ENCODE measurements at regions not wholly inside any gene's neighbourhood (a gene's known extent, or its start where the extent isn't known, plus 50 kb on each side); places are given as distances from the start of the nearest gene placed in this dataset.
A peak's percentile ranks its signal among the peaks of the same experiment; 100 is the strongest.

DNA sequence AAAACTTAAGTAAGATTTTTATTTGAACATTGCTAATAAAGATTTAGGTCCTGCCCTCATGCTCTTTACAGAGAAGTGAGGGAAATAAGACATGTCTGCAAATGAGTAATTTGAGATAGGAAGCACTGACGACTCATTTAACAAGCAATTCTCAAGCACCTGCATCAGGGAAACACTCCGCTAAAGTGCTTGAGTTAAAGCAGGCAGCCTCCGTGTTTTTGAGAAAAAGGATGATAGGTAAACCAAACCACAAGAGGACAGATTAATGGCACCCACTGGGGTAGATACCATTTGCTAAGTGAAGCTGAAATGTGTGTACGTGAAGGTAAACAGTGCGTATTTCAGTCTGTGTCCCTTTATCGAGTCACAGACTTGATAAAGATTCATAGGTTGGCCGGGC lies 184.6 kb upstream of the CARD18 start:
- no peak for DNase-seq

DNA sequence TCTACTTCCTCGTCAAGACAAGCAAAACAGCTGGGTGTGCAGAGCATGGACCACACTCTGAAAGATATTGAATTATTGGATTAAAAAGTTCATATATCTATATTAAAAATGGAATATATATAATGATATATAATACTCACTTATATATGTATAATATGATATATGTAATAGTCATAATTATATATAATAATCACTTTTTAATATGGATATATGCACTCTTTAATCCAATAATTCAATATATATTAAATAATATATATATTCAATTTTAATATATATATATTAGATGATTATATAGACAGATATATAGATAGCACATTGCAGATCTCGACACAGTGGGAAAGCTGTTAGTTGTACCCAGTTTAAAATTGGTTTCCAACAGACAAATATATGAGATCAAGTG lies 182.1 kb upstream of the CARD18 start:
- no peak for DNase-seq

DNA sequence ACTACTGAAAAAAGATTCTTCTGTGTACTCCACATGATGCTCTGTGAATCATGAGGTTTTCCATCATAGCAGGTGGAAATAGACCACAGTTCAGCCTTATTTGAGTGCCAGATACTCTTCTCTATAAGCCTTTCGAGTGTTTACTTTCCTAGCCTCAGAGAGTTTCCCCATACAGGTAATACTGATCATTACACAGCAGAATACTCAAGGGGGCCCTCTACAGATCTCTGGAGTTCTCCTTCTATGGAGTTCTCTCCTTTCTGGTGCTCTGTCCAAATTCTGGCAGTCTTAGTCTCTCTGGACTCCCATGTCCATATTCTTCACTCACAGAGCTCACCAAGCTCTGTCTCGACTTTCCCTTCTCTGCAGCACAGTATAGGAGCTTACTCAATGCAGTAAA lies 175.7 kb upstream of the CARD18 start:
- no peak for DNase-seq

DNA sequence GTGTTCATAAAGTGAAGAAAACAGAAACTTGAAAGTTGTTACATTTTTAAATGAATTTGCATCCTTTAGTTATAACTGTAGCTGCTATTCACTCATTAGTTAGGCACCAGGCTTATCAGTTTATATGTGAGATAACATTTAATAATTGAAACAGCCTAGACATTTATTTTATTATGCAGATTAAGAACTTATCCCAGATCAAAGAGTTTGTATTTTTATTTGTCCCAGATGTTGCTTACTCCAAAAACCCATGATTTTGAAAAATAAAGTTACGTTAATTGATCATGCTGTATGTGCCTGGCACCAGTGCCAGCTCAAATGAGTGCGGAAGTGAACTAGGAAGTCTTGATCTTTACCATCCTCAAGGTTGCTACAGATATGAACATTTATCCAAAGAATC lies 172.7 kb upstream of the CARD18 start:
- DNase-seq, result no peak

DNA sequence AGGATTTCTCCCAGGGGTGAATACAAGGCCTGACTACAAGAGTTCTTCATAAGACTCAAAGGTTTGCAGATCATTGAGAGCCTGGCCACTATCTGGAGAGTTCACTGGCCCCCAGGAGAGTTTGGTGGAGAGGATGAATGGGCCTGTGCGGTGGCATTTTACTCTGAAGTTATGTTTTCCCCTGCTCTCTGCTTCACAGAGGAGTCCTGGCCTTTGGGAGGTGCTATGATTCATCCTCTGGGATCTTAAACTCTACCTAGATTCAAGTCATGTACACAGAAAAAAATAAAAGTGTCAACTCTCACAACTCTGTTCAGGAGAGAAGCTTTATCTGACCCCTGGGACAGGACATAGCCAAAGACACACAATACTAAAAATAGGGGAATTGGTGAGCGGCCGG lies 159.1 kb upstream of the CARD18 start:
- DNase-seq, result no peak

DNA sequence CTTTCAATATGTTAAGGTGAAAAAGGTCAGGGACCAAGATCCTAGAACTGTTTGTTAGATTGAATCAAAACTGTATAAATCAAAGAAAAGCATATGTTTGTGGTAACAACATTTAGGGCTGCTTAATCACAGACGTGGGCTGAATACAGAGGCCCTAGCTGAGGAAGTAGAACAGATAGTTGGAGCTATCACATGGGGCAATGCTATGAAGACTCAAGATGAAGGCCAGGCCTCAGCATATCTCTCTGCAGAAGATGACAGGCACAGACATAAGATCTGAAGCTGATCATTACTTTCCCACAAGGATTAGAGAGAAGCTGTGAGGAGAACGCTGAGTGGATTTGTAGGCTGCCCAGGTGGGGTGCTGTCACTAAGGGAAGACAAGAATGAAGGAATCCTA lies 158.6 kb upstream of the CARD18 start:
- DNase-seq, result no peak

DNA sequence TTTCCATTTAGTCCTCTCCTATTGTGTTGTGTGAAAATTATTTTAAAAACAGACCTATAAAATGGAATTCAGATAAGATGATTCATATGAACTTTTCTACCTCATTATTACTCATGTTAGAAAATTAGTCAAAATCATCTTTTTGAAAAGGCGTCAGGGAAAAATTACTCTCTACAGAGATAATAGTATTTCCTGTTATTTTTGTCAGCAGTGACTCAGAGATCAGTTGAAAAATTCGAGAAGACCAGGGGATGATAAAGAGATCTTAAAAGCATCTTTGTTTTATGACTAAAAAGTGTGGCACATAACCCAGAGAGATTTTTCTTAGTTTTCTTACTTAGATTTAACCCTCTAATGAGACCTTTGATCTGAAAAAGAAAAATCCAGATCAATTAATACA lies 157.9 kb upstream of the CARD18 start:
- DNase-seq, result no peak

DNA sequence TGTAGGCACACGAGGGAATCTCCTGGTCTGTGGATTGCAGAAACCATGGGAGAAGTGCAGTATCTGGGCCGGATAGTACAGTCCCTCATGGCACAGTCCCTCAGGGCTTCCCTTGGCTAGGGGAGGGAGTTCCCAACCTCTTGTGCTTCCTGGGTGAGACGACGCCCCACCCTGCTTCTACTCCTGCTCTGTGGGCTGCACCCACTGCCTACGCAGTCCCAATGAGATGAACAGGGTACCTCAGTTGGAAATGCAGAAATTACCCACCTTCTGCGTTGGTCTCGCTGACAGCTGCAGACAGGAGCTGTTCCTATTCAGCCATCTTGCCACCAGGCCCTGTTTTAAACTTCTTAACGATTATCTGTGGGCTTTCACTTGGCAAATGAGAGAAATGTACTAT lies 157.2 kb upstream of the CARD18 start:
- no peak for DNase-seq

DNA sequence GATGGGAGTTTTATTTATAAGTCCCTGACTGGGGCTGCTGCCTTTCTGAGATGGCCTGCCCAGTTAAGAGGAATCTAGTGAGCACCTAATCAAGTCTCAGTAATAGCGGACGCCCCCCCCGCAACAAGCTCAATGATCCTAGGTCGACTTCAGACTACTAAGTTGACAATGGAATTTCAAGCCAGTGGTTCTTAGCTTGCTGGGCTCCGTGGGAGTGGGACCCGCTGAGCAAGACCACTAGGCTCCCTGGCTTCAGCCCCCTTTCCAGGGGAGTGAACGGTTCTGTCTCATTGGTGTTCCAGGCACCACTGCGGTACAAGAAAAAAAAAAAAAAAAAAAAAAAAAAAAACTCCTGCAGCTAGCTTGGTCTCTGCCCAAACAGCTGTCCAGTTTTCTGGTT lies 156.8 kb upstream of the CARD18 start:
- no peak for DNase-seq

DNA sequence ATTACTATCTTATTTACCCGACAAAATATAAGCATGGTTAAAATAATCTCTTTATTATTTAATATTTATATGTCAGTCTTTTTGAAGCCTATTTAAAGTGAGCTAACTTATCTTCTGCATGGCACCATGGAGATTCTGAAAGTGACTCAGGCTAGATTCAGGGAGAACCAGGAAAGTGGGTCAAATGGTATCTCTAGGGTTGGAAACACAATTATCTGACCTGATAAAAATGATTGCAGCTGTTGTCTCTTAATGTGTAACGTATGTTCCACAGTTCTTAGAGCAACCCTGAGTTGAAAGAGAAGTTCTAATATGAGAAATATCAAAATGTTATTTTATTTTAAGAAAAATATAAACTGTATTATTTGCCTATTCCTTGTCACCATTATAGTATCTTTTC lies 143.1 kb upstream of the CARD18 start:
- DNase-seq, result no peak

DNA sequence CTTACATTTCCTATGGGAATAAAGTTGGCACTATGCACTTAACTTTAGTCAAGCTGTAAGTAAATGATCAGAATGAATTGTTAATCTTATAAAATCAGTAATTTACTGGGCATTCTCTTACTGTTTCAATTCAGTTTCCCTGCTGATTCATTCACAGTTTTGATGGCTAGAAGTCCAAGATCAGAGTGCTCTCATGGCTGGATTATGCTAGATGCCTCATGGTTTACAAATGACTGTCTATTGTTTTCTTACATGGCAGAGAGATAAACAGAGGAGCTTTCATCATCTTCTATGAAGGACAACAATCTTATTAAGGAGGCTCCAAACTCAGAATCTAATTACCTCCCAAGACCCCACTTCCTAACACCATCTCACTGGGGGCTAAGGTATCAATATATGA lies 135.1 kb upstream of the CARD18 start:
- DNase-seq, result no peak

DNA sequence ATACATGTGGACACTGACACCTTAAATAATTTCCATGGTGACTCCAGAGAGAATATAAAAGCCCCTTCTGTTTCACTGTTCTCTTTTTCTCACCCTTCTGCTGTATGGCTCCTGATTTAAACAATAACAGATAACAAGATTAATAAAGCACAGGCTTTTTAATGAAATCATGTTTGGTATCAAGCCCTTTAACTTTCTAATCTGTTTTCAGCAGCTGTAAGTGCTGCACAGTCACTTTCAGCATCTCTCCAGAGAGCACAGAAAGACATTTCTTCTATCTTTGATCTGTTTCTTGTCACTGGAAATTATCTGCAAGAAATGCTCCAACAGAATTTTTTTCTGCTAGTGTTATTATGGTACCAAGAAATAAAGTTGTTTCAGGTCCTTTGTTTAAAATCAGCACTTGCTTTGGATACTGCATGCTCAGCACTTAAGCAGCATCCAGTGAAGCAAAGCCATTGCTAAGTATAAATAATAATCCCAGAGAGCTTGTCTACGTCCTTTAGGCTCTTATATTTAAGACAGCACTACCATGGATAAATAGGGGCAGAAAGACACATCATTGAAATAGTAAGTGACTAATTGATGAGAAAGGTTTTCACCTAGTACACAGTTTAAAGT lies 134.2 kb upstream of the CARD18 start:
- DNase-seq, result no peak

DNA sequence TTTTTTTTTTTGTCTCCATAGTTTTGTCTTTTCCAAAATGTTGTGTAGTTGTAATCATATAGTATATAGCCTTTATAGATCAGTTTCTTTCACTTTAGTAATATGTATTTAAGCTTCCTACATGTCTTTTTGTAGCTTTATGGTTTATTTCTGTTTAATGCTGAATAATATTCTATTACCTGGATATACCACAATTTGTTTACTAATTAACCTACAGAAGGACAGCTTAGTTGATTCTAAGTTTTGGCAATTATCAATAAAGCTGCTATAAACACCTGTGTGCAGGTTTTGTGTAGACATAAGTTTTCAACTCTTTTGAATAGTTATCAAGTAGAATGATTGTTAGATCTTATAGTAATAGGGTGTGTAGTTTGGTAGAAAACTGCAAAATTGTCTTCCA lies 130.3 kb upstream of the CARD18 start:
- DNase-seq, result no peak

DNA sequence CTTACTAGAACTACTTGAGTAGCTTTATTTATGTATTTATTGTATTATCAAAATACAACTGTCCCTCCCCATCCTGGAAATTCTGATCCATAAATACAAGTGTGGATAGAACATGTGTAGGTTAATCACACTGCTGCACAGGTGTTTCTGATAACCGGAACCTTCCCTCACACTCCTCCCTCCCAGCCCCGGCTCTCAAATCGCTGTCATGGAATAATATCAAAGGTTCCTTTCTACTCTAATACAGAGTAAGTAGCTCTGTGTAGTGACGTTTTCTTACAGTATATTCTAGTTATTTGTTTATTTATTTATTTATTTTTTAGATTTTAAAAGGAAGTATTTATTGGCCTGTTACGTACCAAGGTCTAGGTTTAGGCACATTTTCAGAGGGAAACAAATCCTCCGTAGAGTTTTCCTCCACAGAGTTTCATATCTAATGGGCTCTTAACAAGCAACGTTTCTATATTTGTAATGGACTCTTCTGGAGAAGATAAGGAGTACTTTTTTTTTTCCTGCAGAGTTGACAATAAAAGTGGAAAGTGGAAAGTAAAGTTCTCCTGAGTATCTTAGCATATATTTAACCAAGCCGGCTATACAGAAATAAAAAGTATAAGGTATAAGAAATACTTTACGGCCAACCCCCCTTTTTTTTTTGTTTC lies 129.0 kb upstream of the CARD18 start:
- no peak for DNase-seq

DNA sequence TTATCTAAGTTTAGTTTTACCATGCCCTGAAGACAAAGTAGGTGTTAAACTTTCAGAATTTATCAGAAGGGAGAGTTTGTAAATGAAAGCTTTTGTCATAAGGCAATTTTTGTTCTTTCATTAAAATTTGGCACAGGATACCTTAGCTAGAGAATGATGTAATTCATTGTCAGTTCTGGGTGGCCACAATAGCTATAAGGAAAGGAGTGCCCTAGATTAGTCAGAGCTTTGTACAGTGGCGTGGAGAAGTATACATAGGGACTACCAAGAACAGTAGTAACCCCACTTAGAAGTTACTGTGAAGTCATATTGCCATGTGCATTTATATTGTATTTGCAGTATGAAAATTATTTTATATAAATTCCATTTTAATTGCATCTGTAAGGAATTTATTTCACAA lies 126.3 kb upstream of the CARD18 start:
- peak; percentile 0 for DNase-seq

DNA sequence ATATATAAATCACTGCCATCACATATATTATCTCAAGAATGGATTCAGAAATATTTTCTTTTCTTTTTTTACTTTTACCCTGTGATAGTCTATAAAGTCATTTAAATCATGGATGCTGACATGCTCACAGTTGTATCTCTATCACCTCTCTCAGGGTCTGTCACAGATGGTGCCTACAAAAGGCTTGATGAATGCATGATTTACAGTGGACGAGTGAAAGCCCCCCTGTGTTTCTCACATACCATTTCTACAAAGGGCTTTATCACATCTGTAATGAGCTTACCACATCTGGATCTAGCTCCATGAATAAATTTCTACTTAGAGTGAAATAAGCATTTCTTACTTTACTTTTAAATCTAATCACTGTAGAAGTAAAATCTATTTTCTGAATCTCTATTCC lies 121.4 kb upstream of the CARD18 start:
- no peak for DNase-seq

DNA sequence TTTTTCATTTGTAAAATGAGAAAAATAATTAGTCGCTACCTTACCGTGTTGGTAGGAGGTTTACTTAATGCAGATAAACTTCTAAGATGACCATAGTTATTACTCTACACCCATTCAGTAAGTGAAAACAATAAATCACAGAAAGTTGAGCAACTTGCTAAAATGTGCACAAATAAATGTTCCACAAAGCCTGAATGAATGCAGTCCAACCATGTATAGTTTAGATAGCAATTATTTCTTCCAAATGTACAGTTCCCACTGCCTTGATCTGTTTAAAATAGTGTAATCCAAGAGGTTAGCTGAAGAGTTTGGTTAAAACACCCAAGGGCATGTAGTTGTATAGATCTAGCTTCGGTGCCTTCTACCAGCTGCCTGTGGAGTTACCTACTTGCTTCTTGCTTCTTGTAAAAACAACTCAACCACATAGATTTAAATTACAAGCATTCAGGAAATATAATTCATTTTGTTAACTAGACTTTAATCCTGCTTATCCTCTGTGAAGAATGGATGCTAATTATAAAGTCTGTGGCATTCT lies 106.3 kb upstream of the CARD18 start:
- DNase-seq, result no peak

DNA sequence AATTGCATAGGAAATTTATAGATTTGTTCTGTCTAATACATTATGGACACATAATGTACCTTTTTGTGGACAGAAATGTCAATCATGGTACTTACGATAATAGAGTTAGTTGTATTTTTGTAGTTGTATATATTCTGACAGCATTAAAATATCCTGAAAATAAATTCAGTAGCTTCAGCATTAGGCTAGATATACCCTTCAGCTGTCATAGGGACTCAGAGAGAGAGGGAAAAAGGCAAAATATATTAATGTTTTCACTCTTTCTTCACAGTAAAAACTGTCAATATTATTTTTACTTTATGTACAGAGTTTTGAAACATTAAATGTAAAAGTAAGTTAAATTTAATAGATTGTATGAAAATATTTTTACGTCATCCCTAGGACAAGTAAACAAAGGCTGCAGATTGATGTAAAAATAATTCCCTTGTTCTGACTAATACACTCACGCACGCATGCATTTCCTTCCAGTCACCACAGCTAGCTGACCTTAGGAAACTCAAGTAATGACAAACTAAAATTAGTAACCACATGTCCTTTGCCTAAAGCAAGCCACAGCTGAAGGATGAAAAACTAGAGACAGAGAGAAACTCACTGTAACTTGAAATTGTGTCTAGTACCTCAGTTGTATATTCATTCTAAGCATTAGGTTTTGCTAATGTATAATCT lies 104.7 kb upstream of the CARD18 start:
- DNase-seq, result no peak

DNA sequence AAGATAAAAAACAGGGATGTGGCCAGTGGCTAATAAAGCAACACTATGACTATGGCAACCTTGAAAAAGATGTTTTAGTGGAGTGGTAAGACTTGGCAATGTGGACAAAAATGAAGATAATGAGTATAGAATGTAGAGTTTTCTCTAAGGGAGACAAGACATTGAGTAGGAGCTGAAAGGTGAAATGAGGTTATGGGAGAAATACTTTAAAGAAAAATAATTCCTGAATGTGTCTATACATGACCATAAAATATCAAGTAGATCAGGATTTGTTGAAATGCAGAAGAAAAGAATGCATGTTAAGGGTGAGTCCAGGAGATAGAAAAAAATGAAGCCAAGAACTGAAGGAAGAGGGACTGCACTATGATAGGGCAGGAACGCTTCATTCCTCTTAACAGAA lies 101.6 kb upstream of the CARD18 start:
- DNase-seq, result no peak

DNA sequence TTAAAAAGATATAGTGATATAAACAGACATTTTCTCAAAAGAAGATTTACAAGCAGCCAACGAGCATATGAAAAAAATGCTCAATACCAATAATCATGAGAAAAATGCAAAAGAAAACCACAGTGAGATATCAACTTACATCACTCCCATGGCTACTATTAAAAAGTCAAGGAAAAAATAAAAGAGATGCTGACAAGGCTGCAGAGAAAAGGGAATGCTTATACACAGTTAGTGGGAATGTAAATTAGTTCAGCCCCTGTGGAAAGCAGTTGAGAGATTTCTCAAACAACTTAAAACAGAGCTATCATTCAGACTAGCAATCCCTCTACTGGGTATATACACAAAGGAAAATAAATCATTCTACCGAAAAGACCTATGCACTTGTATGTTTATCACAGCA lies 97.1 kb upstream of the CARD18 start:
- DNase-seq, result no peak

DNA sequence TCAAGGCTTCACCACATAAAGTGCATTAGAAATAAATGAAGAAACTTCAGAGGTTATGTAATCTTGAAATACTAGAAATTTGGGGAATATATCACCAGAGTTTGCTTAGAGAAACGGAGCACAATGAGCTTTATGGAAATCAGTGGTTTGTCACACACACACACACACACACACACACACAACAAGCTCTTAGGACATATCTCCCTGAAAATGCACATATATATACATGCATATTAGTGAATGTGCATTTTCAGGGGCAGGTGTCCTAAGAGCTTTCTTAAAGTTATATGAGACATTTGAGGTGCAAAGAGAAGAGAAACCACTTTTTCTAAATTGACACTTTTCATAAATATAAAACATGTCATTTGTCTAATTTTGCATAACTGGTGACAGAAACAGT lies 93.7 kb upstream of the CARD18 start:
- no peak for DNase-seq

DNA sequence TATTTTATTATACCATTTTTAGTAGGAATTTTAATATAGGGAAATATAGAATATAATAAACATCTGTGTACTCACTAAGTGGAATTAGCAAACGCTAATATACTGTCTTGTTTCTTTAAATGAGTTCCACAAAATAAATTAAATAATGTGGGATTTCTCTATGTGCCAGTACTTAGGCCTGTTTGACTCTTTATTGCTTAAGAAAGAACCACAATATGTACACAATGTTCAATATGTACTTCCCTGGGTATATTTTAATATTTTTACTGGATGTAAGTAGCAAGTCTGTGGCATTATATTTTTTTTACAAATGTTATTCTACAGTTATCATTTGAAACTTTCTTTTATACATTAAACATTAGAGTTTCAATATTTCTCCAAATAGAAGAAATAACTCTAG lies 92.5 kb upstream of the CARD18 start:
- DNase-seq, result no peak

DNA sequence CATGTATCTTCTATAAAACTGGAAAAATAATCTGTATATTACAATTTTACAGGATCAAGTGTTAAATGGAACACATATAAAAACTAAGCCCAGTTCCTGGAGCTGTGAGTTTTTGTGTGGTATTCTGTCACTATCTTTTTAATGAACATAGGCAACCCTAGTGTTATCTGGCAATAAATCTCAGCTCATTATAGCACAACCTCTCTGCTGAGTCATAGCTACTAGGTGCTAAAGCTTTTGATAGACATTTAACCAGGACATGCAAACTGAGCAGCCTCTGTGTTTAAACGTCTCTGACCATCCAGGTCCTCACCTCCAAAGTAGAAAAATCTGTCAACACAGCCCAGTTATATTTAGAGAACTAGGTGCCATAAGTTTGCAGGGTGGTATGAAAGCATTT lies 91.0 kb upstream of the CARD18 start:
- no peak for DNase-seq

DNA sequence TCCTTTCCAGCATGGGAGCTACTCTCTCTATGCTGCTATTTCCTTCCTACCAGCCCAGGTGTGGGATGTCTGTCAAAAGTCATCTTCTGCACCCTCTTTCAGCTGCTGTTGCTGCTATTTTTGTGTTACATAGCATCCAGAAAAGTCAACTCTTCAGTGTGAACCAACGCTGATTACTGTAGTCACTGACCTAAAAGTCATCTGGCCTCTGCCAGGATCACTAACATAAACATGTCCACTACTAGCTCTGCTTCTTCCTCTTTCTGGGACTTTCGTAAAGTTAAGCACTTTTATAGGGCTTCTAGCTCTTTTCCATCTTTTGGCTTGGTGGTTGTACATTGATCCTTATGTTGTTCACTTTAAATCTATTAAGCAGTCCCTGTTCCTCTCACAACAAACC lies 90.2 kb upstream of the CARD18 start:
- no peak for DNase-seq

DNA sequence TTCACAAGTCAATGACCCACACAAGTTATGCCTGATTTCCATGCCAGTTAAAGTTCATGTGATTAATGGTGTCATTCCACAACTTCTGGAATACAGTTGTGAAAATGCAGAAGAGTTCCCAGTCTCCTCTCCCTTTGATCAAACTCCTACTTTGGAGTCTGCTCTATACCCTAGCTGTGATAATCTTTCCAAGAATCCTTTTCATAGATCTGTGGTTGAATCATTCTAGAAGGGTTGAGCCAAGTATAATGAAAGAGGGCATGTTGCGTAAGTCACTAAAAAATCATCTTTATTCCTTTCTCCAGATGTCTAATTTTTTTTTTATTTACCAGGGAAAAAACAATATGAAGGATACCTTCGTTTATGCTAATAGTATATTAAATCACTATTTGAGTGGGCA lies 89.7 kb upstream of the CARD18 start:
- DNase-seq, result no peak

All from OCI-M1 (cell line).